Panc1 (cell line): ENCODE measurements at regions not wholly inside any gene's neighbourhood (a gene's known extent, or its start where the extent isn't known, plus 50 kb on each side); places are given as distances from the start of the nearest gene placed in this dataset.
"Not testable (repeated sequence)": the region's sequence is repeated elsewhere in the genome, so short reads cannot be mapped to it uniquely, and the experiment has no call there.

Experiments used
- CTCF ChIP-seq: fragments of 450-650 bp; IDR thresholded peaks from 2 replicates; pipeline ENCODE4 v1.5.1; 2017; ENCODE audit warnings: mild to moderate bottlenecking
- REST ChIP-seq, 2 experiments: IDR thresholded peaks; 2 replicates each; pipeline ENCODE4 v1.6.1; 2011 to 2012; ENCODE audit warnings: low read depth in 2 of 2, control low read depth in 1 of 2, low read length in 1 of 2, mild to moderate bottlenecking in 1 of 2, moderate library complexity in 1 of 2; ENCODE audit not compliant: insufficient read depth in 1 of 2

- not testable (repeated sequence) for TF ChIP-seq REST (IDR thresholded peaks at IDR 0.05; ENCODE audit: insufficient read depth in 1 of 2, low read depth in 2 of 2, low read length in 1 of 2); CTCF
Measured at GRCh38 chr14:45634651-45635441, 381.8 kb upstream of the MIS18BP1 start.
